HL-60 (cell line): ENCODE measurements at regions not wholly inside any gene's neighbourhood (a gene's known extent, or its start where the extent isn't known, plus 50 kb on each side); places are given as distances from the start of the nearest gene placed in this dataset.

Experiments used
- DNase-seq, 2 experiments: peaks; one replicate each; pipeline ENCODE4 v3.0.0-alpha.2; 2010 to 2020; ENCODE audit warnings: low read depth in 1 of 2, low spot score in 1 of 2
- H3K27ac ChIP-seq: fragments of 250-450 bp; sonication (Bioruptor Pico); replicated peaks from 2 replicates; pipeline ENCODE4 v1.5.1; 2020; ENCODE audit warnings: mild to moderate bottlenecking, moderate library complexity
- H3K27me3 ChIP-seq: fragments of 250-450 bp; sonication (Bioruptor Pico); 2 replicates; pipeline ENCODE4 v1.5.1; 2021; ENCODE audit warnings: mild to moderate bottlenecking, moderate library complexity; ENCODE audit not compliant: insufficient read depth, poor library complexity, severe bottlenecking
- H3K4me3 ChIP-seq: replicated peaks from 2 replicates; pipeline ENCODE4 v1.5.1; 2011; ENCODE audit warnings: mild to moderate bottlenecking, control low read depth, low read length; ENCODE audit not compliant: insufficient read depth
- GABPA ChIP-seq: IDR thresholded peaks from 2 replicates; pipeline ENCODE4 v1.6.1; 2012; ENCODE audit warnings: low read depth
- POLR2AphosphoS5 ChIP-seq: IDR thresholded peaks from 2 replicates; pipeline ENCODE4 v1.6.1; 2012; ENCODE audit warnings: low read depth
- SPI1 ChIP-seq: IDR thresholded peaks from 2 replicates; pipeline ENCODE4 v1.6.1; 2012; ENCODE audit warnings: low read depth, mild to moderate bottlenecking, borderline replicate concordance
- TF ChIP-seq, protein P1 (sequence below): IDR thresholded peaks from 2 replicates; pipeline ENCODE4 v1.6.1; 2012; ENCODE audit warnings: low read depth; ENCODE audit not compliant: insufficient replicate concordance
- TF ChIP-seq, protein P2 (sequence below): IDR thresholded peaks from one replicate; pipeline ENCODE4 v1.5.1; 2011; ENCODE audit warnings: low read length, control low read depth, inconsistent platforms; ENCODE audit not compliant: insufficient read depth

- Histone ChIP-seq H3K27me3 (no peaks in the 10 kb centered on the region), H3K4me3 (no peak overlapping the region), H3K27ac (no peak overlapping the region)
- TF ChIP-seq, protein P1, sequence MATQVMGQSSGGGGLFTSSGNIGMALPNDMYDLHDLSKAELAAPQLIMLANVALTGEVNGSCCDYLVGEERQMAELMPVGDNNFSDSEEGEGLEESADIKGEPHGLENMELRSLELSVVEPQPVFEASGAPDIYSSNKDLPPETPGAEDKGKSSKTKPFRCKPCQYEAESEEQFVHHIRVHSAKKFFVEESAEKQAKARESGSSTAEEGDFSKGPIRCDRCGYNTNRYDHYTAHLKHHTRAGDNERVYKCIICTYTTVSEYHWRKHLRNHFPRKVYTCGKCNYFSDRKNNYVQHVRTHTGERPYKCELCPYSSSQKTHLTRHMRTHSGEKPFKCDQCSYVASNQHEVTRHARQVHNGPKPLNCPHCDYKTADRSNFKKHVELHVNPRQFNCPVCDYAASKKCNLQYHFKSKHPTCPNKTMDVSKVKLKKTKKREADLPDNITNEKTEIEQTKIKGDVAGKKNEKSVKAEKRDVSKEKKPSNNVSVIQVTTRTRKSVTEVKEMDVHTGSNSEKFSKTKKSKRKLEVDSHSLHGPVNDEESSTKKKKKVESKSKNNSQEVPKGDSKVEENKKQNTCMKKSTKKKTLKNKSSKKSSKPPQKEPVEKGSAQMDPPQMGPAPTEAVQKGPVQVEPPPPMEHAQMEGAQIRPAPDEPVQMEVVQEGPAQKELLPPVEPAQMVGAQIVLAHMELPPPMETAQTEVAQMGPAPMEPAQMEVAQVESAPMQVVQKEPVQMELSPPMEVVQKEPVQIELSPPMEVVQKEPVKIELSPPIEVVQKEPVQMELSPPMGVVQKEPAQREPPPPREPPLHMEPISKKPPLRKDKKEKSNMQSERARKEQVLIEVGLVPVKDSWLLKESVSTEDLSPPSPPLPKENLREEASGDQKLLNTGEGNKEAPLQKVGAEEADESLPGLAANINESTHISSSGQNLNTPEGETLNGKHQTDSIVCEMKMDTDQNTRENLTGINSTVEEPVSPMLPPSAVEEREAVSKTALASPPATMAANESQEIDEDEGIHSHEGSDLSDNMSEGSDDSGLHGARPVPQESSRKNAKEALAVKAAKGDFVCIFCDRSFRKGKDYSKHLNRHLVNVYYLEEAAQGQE, result no peak
- TF ChIP-seq POLR2AphosphoS5 (no peak), GABPA (no peak), SPI1 (no peak)
- TF ChIP-seq, protein P2, sequence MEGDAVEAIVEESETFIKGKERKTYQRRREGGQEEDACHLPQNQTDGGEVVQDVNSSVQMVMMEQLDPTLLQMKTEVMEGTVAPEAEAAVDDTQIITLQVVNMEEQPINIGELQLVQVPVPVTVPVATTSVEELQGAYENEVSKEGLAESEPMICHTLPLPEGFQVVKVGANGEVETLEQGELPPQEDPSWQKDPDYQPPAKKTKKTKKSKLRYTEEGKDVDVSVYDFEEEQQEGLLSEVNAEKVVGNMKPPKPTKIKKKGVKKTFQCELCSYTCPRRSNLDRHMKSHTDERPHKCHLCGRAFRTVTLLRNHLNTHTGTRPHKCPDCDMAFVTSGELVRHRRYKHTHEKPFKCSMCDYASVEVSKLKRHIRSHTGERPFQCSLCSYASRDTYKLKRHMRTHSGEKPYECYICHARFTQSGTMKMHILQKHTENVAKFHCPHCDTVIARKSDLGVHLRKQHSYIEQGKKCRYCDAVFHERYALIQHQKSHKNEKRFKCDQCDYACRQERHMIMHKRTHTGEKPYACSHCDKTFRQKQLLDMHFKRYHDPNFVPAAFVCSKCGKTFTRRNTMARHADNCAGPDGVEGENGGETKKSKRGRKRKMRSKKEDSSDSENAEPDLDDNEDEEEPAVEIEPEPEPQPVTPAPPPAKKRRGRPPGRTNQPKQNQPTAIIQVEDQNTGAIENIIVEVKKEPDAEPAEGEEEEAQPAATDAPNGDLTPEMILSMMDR, result no peak
- DNase-seq, result no peak
These were observed 465.1 kb upstream of the ADARB2 start for GRCh38 chr10:2202401-2202800.

DNA sequence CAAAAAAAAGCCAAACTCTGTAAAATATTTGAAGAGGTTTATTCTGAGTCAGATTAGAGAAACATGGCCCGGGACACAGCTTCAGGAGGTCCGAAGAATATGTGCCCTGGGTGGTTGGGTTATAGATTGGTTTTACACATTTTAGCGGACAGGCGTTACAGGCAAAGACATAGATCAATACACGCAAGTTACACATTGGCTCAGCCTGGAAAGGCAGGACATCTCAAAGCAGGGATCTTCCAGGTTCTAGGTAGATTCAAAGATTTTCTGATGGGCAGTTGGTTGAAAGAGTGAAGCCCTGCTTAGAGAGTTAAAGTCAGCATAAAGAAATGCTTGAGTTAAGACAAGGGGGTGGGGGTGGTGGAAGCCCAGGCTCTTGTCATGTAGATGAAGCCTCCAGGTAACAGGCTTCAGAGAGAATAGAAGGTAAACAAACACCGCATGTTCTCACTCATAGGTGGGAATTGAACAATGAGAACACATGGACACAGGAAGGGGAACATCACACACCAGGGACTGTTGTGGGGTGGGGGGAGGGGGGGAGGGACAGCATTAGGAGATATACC, 464.3 kb upstream of the ADARB2 start:
- DNase-seq, result no peak

DNA sequence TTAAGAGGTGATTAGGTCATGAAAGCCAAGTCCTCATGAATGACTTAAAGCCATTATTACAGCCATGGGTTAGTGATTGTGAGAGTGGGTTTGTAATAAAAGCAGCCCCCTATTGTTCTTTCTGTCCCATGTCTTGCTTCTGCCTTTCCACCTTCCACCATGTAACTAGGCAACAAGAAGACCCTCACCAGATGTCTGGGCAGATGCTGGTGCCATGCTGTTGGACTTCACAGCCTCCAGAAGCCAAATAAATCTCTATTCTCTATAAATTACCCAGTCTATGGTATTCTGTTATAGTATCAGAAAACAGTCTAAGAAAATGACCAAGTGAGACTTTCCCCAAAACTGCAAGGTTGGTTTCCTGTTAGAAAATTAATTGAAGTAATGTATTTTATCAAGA, 460.3 kb upstream of the ADARB2 start:
- TF ChIP-seq, protein P1, result no peak
- TF ChIP-seq SPI1, result no peak
- TF ChIP-seq, protein P2, result no peak
- TF ChIP-seq POLR2AphosphoS5, result no peak
- TF ChIP-seq GABPA, result no peak
- no peak for DNase-seq
- Histone ChIP-seq H3K4me3 (no peak overlapping the region), H3K27ac (no peak overlapping the region), H3K27me3 (no peaks in the 10 kb centered on the region)

More for the DNA sequence above, 464.3 kb upstream of the ADARB2 start:
- no peak overlapping the region for H3K27ac ChIP-seq
- TF ChIP-seq, protein P1, result no peak
- TF ChIP-seq SPI1, result no peak
- TF ChIP-seq GABPA, result no peak
- TF ChIP-seq, protein P2, result no peak
- TF ChIP-seq POLR2AphosphoS5, result no peak
- no peak overlapping the region for H3K4me3 ChIP-seq
- no peaks in the 10 kb centered on the region for H3K27me3 ChIP-seq
